SK-N-SH (cell line): ENCODE measurements at regions not wholly inside any gene's neighbourhood (a gene's known extent, or its start where the extent isn't known, plus 50 kb on each side); places are given as distances from the start of the nearest gene placed in this dataset.

Experiments
- CTCF ChIA-PET: fragments of 300-600, 350-600 bp; formaldehyde crosslinking; extraction: SDS; loops from one replicate; lab custom pipeline; 2021; lab: Yijun Ruan, JAX
- POLR2A ChIA-PET: fragments of 350-600 bp; sonication (Branson Sonifier 250); formaldehyde crosslinking; extraction: SDS; loops from one replicate; lab custom pipeline; 2020; ENCODE audit warnings: antibody characterized with exemption, inconsistent platforms; lab: Yijun Ruan, JAX
- DNase-seq: peaks from one replicate; pipeline ENCODE4 v3.0.0; 2012
- H2AFZ ChIP-seq: fragments of 200-600 bp; sonication (generic); 2 replicates; pipeline ENCODE4 v1.8.1; 2016; ENCODE audit warnings: antibody characterized with exemption, mild to moderate bottlenecking, low read depth
- H3F3A ChIP-seq: fragments of 200-600 bp; sonication (generic); replicated peaks from 2 replicates; pipeline ENCODE3; 2016; ENCODE audit warnings: antibody characterized with exemption, mild to moderate bottlenecking; ENCODE audit not compliant: insufficient read depth
- H3K27ac ChIP-seq, 2 experiments: fragments of 200-500 bp in 1 of 2; fragments of 200-600 bp in 1 of 2; sonication (Bioruptor generic) in 1 of 2; sonication (generic), shearing (Covaris generic) in 1 of 2; 2 replicates each; pipeline versions ENCODE4 v1.5.1 to v1.6.1; 2014 to 2016; ENCODE audit warnings: low read depth in 2 of 2, inconsistent platforms in 1 of 2, low read length in 1 of 2, mild to moderate bottlenecking in 1 of 2, mixed read lengths in 1 of 2
- H3K27me3 ChIP-seq: fragments of 200-600 bp; sonication (generic), shearing (Covaris generic); 2 replicates; pipeline ENCODE4 v1.6.1; 2016; ENCODE audit warnings: mixed run types; ENCODE audit not compliant: insufficient read depth
- H3K36me3 ChIP-seq, 2 experiments: fragments of 200-500 bp in 1 of 2; fragments of 200-600 bp in 1 of 2; sonication (Bioruptor generic) in 1 of 2; sonication (generic) in 1 of 2; replicated peaks in 1 of 2; 2 replicates each; pipeline versions ENCODE3 to v1.5.1; 2014 to 2016; ENCODE audit warnings: low read length in 1 of 2, mild to moderate bottlenecking in 1 of 2; ENCODE audit not compliant: insufficient read depth in 2 of 2, control insufficient read depth in 1 of 2
- H3K4me1 ChIP-seq, 2 experiments: fragments of 200-500 bp in 1 of 2; fragments of 200-600 bp in 1 of 2; sonication (Bioruptor generic) in 1 of 2; sonication (generic), shearing (Covaris generic) in 1 of 2; 2 replicates each; pipeline versions ENCODE4 v1.5.1 to v1.6.1; 2014 to 2016; ENCODE audit warnings: low read depth in 1 of 2, low read length in 1 of 2, mixed run types in 1 of 2; ENCODE audit not compliant: insufficient read depth in 2 of 2, control insufficient read depth in 1 of 2
- H3K4me2 ChIP-seq: fragments of 200-600 bp; sonication (generic), shearing (Covaris generic); 2 replicates; pipeline ENCODE4 v1.6.1; 2017; ENCODE audit warnings: mixed run types
- H3K4me3 ChIP-seq, 2 experiments: fragments of 200-500 bp in 1 of 2; fragments of 200-600 bp in 1 of 2; sonication (Bioruptor generic) in 1 of 2; sonication (generic), shearing (Covaris generic) in 1 of 2; 2 replicates each; pipeline versions ENCODE4 v1.5.1 to v1.8.1; 2014 to 2016; ENCODE audit warnings: low read depth in 2 of 2, inconsistent platforms in 1 of 2, low read length in 1 of 2, mild to moderate bottlenecking in 1 of 2, mixed read lengths in 1 of 2, moderate library complexity in 1 of 2
- H3K79me2 ChIP-seq: fragments of 200-600 bp; sonication (generic); 2 replicates; pipeline ENCODE4 v1.8.1; 2017; ENCODE audit warnings: mild to moderate bottlenecking; ENCODE audit not compliant: insufficient read depth
- H3K9ac ChIP-seq: fragments of 200-600 bp; sonication (generic); 2 replicates; pipeline ENCODE4 v1.6.1; 2017; ENCODE audit warnings: mixed run types
- H3K9me2 ChIP-seq: fragments of 200-600 bp; sonication (generic); 2 replicates; pipeline ENCODE4 v1.6.1; 2017; ENCODE audit warnings: mixed run types
- H3K9me3 ChIP-seq: fragments of 200-600 bp; sonication (generic); 2 replicates; pipeline ENCODE4 v1.6.1; 2017; ENCODE audit warnings: mixed run types, mild to moderate bottlenecking, moderate library complexity
- H4K20me1 ChIP-seq: fragments of 200-600 bp; sonication (generic); 2 replicates; pipeline ENCODE4 v1.6.1; 2017; ENCODE audit warnings: mild to moderate bottlenecking, mixed run types; ENCODE audit not compliant: insufficient read depth
- ELF1 ChIP-seq: IDR thresholded peaks from 2 replicates; pipeline ENCODE4 v1.4.0; 2012
- EZH2phosphoT487 ChIP-seq: fragments of 200-600 bp; sonication (generic); IDR thresholded peaks from 2 replicates; pipeline ENCODE4 v1.6.1; 2017; ENCODE audit warnings: low read depth, mixed run types, mild to moderate bottlenecking, antibody characterized with exemption, moderate library complexity, borderline replicate concordance
- FOXJ3 ChIP-seq: sonication (generic); formaldehyde crosslinking; IDR thresholded peaks from 2 replicates; pipeline ENCODE4 v1.5.1; 2020; ENCODE audit warnings: mild to moderate bottlenecking, missing genetic modification reagents
- FOXM1 ChIP-seq: IDR thresholded peaks from 2 replicates; pipeline ENCODE4 v1.4.0; 2012; ENCODE audit warnings: low read depth, mild to moderate bottlenecking
- GATA2 ChIP-seq: sonication (generic); formaldehyde crosslinking; IDR thresholded peaks from 2 replicates; pipeline ENCODE4 v1.5.0; 2020; ENCODE audit warnings: mild to moderate bottlenecking, missing genetic modification reagents
- MAX ChIP-seq: IDR thresholded peaks from 2 replicates; pipeline ENCODE4 v1.4.0; 2012; ENCODE audit warnings: low read depth
- MEF2A ChIP-seq: IDR thresholded peaks from 2 replicates; pipeline ENCODE4 v1.4.0; 2012; ENCODE audit warnings: low read depth, borderline replicate concordance
- MXI1 ChIP-seq: IDR thresholded peaks from 2 replicates; pipeline ENCODE4 v1.6.1; 2012; ENCODE audit warnings: mild to moderate bottlenecking, low read depth, low read length, improper control_type of control experiment
- NFIC ChIP-seq: IDR thresholded peaks from 2 replicates; pipeline ENCODE4 v1.4.0; 2012; ENCODE audit warnings: borderline replicate concordance
- NRF1 ChIP-seq: IDR thresholded peaks from 2 replicates; pipeline ENCODE4 v1.6.1; 2012; ENCODE audit warnings: low read depth, mild to moderate bottlenecking, low read length
- PBX3 ChIP-seq: IDR thresholded peaks from 2 replicates; pipeline ENCODE4; 2012
- POLR2AphosphoS5 ChIP-seq: IDR thresholded peaks from 2 replicates; pipeline ENCODE4 v1.6.1; 2012; ENCODE audit warnings: low read depth, low read length
- RAD21 ChIP-seq: IDR thresholded peaks from 2 replicates; pipeline ENCODE4 v1.6.1; 2012; ENCODE audit warnings: mild to moderate bottlenecking, low read length
- RCOR1 ChIP-seq: fragments of 150-350 bp; IDR thresholded peaks from 2 replicates; pipeline ENCODE4 v1.6.1; 2017; ENCODE audit warnings: antibody characterized with exemption, low read length
- RFX5 ChIP-seq: IDR thresholded peaks from 2 replicates; pipeline ENCODE4 v1.6.1; 2012; ENCODE audit warnings: mild to moderate bottlenecking, improper control_type of control experiment, low read length
- RXRA ChIP-seq: IDR thresholded peaks from 2 replicates; pipeline ENCODE4 v1.4.0; 2012; ENCODE audit warnings: low read depth, mild to moderate bottlenecking, borderline replicate concordance
- SIN3A ChIP-seq: IDR thresholded peaks from 2 replicates; pipeline ENCODE4 v1.6.1; 2012; ENCODE audit warnings: low read depth, mild to moderate bottlenecking, low read length, moderate library complexity, borderline replicate concordance
- SMC3 ChIP-seq: IDR thresholded peaks from 2 replicates; pipeline ENCODE4 v1.6.1; 2012; ENCODE audit warnings: low read depth, low read length, improper control_type of control experiment
- TCF12 ChIP-seq: IDR thresholded peaks from 2 replicates; pipeline ENCODE4 v1.4.0; 2012
- TEAD4 ChIP-seq: IDR thresholded peaks from 2 replicates; pipeline ENCODE4 v1.4.0; 2012; ENCODE audit warnings: mild to moderate bottlenecking, borderline replicate concordance; ENCODE audit not compliant: insufficient read depth
- USF1 ChIP-seq: IDR thresholded peaks from 2 replicates; pipeline ENCODE4 v1.4.0; 2012; ENCODE audit warnings: low read depth, borderline replicate concordance
- YY1 ChIP-seq: IDR thresholded peaks from 2 replicates; pipeline ENCODE4 v1.4.0; 2012; ENCODE audit warnings: low read depth, mild to moderate bottlenecking
- WGBS: methylation state at CpG from one replicate; pipeline ENCODE4 v1.1.6; 2017; ENCODE audit warnings: low lambda C conversion rate; 5-methylcytosine and 5-hydroxymethylcytosine counted together
- TF ChIP-seq, protein P1 (sequence below): fragments of 150-350 bp; IDR thresholded peaks from 2 replicates; pipeline ENCODE4 v1.6.1; 2016; ENCODE audit warnings: mild to moderate bottlenecking, low read depth, low read length
- TF ChIP-seq, protein P2 (sequence below): IDR thresholded peaks from 2 replicates; pipeline ENCODE4 v1.4.0; 2012; ENCODE audit warnings: low read depth, borderline replicate concordance
- TF ChIP-seq, protein P3 (sequence below): fragments of 200-600 bp; sonication (generic); IDR thresholded peaks from 2 replicates; pipeline ENCODE4 v1.6.1; 2017; ENCODE audit warnings: antibody characterized with exemption, mild to moderate bottlenecking, moderate library complexity

DNA sequence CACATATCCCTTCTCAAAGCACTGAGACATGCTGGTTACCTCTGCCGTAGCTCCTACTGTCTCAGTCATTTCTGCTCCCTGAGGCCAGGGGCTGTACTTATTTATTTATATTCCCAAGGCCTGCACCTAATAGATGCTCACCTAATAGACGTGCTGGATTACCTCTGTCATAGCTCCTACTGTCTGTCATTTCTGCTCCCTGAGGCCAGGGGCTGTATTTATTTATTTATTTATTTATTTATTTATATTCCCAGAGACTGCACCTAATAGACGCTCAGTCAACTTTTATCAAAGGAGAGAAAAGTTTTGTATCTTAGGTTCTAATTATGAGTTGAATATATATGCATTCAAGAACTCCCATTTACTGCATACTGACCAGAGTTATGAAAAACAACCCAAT lies 414.0 kb upstream of the TRIB2 start (continued):
- TF ChIP-seq MAX, result no peak
- TF ChIP-seq ELF1, result no peak
- no peak for TF ChIP-seq FOXJ3 (CRISPR knock-in tag)
- no peak for TF ChIP-seq RFX5
- TF ChIP-seq, all 33 proteins: peak for 0

DNA sequence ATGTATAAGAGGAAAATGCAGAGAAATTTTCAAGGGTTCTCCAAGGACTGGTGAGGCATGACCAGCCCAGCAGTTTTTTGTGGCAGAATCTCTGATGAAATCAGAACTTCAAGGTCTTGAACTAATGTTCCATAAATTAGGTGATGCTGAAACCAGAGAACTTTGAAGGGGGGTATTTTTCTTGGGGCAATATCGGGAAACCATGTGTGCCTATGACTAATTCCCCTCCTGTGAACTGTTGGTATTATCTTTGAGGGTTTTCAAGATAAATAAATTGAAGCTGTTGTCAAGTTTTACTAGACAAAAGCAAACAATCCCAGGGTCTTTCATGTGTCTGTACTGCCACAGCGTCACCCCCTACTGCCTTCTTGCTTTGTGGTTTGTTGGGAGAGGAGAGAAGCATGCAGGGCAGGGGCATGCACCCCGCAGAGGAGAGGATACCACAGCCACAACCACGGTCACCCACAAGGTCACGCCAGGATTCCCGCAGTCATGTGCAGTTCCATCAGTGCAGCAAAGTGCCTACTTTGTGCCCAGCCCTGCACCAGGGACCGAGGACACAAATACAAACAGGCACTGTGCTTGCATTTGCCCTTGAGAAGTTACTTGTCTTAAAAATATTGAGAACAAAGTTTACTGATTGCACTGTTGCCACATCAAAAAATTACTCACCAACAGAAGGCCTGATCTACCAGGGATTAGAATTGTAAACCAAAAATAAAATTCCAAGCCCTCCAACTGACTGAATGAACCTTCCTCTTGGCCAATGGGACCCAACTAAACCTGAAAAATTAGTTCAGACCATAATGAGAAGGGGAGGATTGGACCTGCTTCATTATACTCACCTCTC lies 413.3 kb upstream of the TRIB2 start:
- no peak for DNase-seq
- 69% methylated on average over 7 of the region's 7 CpGs for WGBS
- H3K9me2 ChIP-seq, result no peaks in the 10 kb centered on the region
- no peak for TF ChIP-seq RCOR1
- TF ChIP-seq MEF2A, result no peak
- TF ChIP-seq, protein P1, sequence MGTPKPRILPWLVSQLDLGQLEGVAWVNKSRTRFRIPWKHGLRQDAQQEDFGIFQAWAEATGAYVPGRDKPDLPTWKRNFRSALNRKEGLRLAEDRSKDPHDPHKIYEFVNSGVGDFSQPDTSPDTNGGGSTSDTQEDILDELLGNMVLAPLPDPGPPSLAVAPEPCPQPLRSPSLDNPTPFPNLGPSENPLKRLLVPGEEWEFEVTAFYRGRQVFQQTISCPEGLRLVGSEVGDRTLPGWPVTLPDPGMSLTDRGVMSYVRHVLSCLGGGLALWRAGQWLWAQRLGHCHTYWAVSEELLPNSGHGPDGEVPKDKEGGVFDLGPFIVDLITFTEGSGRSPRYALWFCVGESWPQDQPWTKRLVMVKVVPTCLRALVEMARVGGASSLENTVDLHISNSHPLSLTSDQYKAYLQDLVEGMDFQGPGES, result no peak
- TF ChIP-seq POLR2AphosphoS5, result no peak
- TF ChIP-seq NRF1, result no peak
- TF ChIP-seq MXI1, result no peak
- no peak for TF ChIP-seq FOXJ3 (CRISPR knock-in tag)
- TF ChIP-seq GATA2, result no peak
- TF ChIP-seq, protein P2, sequence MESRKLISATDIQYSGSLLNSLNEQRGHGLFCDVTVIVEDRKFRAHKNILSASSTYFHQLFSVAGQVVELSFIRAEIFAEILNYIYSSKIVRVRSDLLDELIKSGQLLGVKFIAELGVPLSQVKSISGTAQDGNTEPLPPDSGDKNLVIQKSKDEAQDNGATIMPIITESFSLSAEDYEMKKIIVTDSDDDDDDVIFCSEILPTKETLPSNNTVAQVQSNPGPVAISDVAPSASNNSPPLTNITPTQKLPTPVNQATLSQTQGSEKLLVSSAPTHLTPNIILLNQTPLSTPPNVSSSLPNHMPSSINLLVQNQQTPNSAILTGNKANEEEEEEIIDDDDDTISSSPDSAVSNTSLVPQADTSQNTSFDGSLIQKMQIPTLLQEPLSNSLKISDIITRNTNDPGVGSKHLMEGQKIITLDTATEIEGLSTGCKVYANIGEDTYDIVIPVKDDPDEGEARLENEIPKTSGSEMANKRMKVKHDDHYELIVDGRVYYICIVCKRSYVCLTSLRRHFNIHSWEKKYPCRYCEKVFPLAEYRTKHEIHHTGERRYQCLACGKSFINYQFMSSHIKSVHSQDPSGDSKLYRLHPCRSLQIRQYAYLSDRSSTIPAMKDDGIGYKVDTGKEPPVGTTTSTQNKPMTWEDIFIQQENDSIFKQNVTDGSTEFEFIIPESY, result no peak
- TF ChIP-seq TEAD4, result no peak
- TF ChIP-seq, protein P3, sequence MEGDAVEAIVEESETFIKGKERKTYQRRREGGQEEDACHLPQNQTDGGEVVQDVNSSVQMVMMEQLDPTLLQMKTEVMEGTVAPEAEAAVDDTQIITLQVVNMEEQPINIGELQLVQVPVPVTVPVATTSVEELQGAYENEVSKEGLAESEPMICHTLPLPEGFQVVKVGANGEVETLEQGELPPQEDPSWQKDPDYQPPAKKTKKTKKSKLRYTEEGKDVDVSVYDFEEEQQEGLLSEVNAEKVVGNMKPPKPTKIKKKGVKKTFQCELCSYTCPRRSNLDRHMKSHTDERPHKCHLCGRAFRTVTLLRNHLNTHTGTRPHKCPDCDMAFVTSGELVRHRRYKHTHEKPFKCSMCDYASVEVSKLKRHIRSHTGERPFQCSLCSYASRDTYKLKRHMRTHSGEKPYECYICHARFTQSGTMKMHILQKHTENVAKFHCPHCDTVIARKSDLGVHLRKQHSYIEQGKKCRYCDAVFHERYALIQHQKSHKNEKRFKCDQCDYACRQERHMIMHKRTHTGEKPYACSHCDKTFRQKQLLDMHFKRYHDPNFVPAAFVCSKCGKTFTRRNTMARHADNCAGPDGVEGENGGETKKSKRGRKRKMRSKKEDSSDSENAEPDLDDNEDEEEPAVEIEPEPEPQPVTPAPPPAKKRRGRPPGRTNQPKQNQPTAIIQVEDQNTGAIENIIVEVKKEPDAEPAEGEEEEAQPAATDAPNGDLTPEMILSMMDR, result no peak
- no peak for TF ChIP-seq RAD21
- peak; percentile 15; the same call in 1 of the 2 replicates for TF ChIP-seq USF1
- TF ChIP-seq SMC3, result no peak
- no peak for TF ChIP-seq ELF1
- peak; percentile 25; the same call in 1 of the 2 replicates for TF ChIP-seq PBX3
- no peak for TF ChIP-seq FOXM1
- TF ChIP-seq SIN3A, result no peak
- no peak; the same call in 1 of the 2 replicates for TF ChIP-seq NFIC
- no peak for TF ChIP-seq RFX5
- no peak for TF ChIP-seq RXRA
- TF ChIP-seq EZH2phosphoT487, result no peak
- peak; percentile 38; the same call in 1 of the 2 replicates for TF ChIP-seq TCF12
- no peak for TF ChIP-seq YY1

More for the DNA sequence above, 413.3 kb upstream of the TRIB2 start:
- POLR2A ChIA-PET, result no interaction called here
- no peaks in the 10 kb centered on the region for H3K36me3 ChIP-seq
- peaks cover 5 to 21% of the 10 kb centered on the region in 2 experiments; a peak in 3 of 4 replicates for H3K4me1 ChIP-seq
- CTCF ChIA-PET, result interaction anchor here (1.6 to 1.9 kb wide), 2 partner anchors 10 to 11 kb away, joined by 4 to 6 read pairs; no protein-coding TSS in a partner anchor
- H2AFZ ChIP-seq, result no peak overlapping the region
- H3K79me2 ChIP-seq, result no peaks in the 10 kb centered on the region
- no peaks in the 10 kb centered on the region for H3F3A ChIP-seq
- no peaks in the 10 kb centered on the region for H3K27me3 ChIP-seq
- no peaks in the 10 kb centered on the region for H4K20me1 ChIP-seq
- H3K4me2 ChIP-seq, result no peak overlapping the region
- H3K4me3 ChIP-seq, result no peak overlapping the region
- H3K27ac ChIP-seq, result no peak overlapping the region
- H3K9me3 ChIP-seq, result no peaks in the 10 kb centered on the region
- H3K9ac ChIP-seq, result no peak overlapping the region
